ENCODE measurements at regions not wholly inside any gene's neighbourhood (a gene's known extent, or its start where the extent isn't known, plus 50 kb on each side); places are given as distances from the start of the nearest gene placed in this dataset.

DNA sequence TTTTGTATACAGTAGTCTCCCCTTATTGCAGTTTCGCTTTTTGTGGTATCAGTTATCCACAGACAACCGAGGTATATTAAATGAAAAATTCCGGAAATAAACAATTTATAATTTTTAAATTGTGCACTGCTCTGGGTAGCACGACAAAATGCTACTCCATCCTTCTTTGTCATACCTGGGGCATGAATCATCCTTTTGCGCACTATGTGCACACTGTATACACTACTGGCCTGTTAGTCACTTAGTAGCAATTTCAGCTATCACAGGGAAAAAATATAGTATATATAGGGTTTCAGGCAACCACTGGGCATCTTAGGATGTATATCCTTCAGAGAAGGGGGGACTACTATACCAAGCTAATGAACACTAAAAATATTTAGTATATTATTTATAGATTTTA is 198.8 kb upstream of the FAT4 start:
- TF ChIP-seq CTCF (IDR thresholded peaks at IDR 0.05; ENCODE audit: low read depth, low read length) (no peak), EZH2phosphoT487 (IDR thresholded peaks at IDR 0.05; ENCODE audit: low read depth) (no peak)

All from OCI-LY3 (cell line).